ENCODE measurements at regions not wholly inside any gene's neighbourhood (a gene's known extent, or its start where the extent isn't known, plus 50 kb on each side); places are given as distances from the start of the nearest gene placed in this dataset.

DNA sequence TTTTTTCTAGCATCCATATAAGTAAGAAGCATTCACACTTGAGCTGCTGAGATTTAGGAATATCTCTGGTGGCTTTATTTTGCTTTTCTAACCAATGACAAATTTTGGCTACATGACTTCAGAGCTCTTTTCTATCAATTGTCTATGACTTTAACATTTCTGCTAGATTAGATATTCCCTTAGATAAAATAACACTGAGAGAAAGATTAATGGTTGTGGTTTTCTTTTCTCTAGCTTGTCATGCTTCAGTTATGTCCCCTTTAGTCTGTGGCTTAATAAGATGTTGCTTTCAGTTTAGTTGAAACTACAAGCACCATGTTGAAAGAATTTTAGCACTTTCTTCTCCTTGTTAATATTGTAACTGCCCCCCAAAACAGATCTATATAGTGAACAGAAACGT lies 665.6 kb upstream of the CCDC54 start:
- intact Hi-C loops (cut with DNase I), result no loop called here
- Histone ChIP-seq H3K9me3 (no peaks in the 10 kb centered on the region), H3K27ac (no peak overlapping the region), H3K27me3 (no peaks in the 10 kb centered on the region), H3K36me3 (replicated peaks in 1 of 2; ENCODE audit: insufficient read depth in 1 of 2, low read depth in 2 of 2) (no peaks in the 10 kb centered on the region), H3K4me1 (no peaks in the 10 kb centered on the region), H3K4me3 (no peak overlapping the region)
- no peak for TF ChIP-seq POLR2A (IDR thresholded peaks at IDR 0.05)
- TF ChIP-seq, protein P1, sequence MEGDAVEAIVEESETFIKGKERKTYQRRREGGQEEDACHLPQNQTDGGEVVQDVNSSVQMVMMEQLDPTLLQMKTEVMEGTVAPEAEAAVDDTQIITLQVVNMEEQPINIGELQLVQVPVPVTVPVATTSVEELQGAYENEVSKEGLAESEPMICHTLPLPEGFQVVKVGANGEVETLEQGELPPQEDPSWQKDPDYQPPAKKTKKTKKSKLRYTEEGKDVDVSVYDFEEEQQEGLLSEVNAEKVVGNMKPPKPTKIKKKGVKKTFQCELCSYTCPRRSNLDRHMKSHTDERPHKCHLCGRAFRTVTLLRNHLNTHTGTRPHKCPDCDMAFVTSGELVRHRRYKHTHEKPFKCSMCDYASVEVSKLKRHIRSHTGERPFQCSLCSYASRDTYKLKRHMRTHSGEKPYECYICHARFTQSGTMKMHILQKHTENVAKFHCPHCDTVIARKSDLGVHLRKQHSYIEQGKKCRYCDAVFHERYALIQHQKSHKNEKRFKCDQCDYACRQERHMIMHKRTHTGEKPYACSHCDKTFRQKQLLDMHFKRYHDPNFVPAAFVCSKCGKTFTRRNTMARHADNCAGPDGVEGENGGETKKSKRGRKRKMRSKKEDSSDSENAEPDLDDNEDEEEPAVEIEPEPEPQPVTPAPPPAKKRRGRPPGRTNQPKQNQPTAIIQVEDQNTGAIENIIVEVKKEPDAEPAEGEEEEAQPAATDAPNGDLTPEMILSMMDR (IDR thresholded peaks at IDR 0.05), result no peak
- DNase-seq (no peak), ATAC-seq (no peak)
- WGBS, 2 donors, result 0% methylated on average over 1 of the region's 1 CpG

DNA sequence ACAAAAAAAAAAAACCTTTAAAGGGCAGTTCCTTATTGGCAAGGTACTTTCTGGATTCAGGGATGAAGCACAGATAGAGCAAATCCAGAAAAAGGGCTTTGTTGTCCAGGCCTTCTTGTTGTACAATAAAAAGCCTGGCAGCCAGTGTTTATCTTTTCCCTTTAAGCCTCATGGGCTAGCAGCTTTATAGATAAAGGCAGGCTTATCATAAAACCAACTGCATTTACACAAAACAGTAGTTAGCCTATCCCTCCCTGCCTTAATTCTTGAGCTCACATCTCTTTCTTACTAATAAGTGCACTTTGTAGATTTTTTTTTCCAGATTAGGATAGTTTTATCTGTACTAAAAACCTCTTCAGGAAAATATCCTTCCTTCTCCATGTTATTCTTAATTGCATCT lies 662.8 kb upstream of the CCDC54 start:
- Histone ChIP-seq H3K9me3 (no peaks in the 10 kb centered on the region), H3K4me3 (no peak overlapping the region), H3K4me1 (no peaks in the 10 kb centered on the region), H3K27me3 (no peaks in the 10 kb centered on the region), H3K27ac (no peak overlapping the region), H3K36me3 (replicated peaks in 1 of 2; ENCODE audit: insufficient read depth in 1 of 2, low read depth in 2 of 2) (no peaks in the 10 kb centered on the region)
- DNase-seq (no peak), ATAC-seq (no peak)
- intact Hi-C loops (cut with DNase I), result no loop called here
- TF ChIP-seq, protein P1 (IDR thresholded peaks at IDR 0.05), result no peak
- no peak for TF ChIP-seq POLR2A (IDR thresholded peaks at IDR 0.05)

DNA sequence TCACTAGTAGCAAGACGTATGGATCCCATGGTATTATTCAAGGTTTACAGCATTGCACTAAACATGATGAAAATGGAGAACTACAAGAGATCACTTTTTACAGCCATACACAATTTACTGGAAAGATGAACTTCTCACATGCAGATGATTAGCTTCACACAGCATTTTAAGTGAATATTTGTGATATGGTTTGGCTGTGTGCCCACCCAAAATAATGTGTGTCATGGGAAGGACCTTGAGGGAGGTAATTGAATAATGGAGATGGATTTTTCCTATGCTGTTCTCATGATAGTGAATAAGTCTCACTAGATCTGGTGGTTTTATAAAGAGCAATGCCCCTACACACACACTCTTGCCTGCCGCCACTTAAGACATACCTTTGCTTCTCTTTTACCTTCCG lies 662.0 kb upstream of the CCDC54 start:
- no peaks in the 10 kb centered on the region for H3K36me3 ChIP-seq (replicated peaks in 1 of 2; ENCODE audit: insufficient read depth in 1 of 2, low read depth in 2 of 2)
- no peak overlapping the region for H3K4me3 ChIP-seq
- no peaks in the 10 kb centered on the region for H3K27me3 ChIP-seq
- no peaks in the 10 kb centered on the region for H3K4me1 ChIP-seq
- H3K27ac ChIP-seq, result no peak overlapping the region
- DNase-seq (no peak), ATAC-seq (no peak)
- no peaks in the 10 kb centered on the region for H3K9me3 ChIP-seq
- intact Hi-C loops (cut with DNase I), result no loop called here
- TF ChIP-seq, protein P1 (IDR thresholded peaks at IDR 0.05), result no peak
- no peak for TF ChIP-seq POLR2A (IDR thresholded peaks at IDR 0.05)
- 70 to 85% methylated on average over 3 of the region's 3 CpGs for WGBS, 2 donors

DNA sequence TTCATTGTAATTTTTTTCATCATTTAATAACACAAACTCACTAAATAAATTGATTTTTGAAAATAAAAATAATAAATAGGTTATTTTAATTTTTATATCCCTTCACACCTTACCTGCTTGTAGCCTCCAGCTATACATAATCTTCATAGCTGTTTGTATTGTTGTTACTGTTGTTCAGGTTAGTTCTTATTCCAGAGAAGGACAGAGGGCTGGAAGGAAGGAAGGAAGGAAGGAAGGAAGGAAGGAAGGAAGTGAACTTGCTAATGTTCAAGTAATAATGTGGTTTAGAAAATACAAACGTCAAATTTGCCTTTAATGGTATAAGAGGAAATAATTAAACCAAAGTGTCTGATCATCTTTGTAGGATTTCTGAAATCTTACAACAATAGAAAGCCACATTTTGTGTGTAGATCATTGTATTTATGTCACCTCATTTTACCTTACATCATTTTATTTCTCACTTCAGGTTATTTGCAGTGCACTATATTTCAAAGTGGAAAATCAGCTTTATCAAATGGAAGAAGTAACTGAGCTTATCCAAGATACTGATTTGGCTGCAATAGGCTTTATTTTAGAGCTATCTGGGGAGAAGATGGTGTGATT lies 660.0 kb upstream of the CCDC54 start:
- H3K36me3 ChIP-seq (replicated peaks in 1 of 2; ENCODE audit: insufficient read depth in 1 of 2, low read depth in 2 of 2), result no peaks in the 10 kb centered on the region
- TF ChIP-seq, protein P1 (IDR thresholded peaks at IDR 0.05), result no peak
- no peak for TF ChIP-seq POLR2A (IDR thresholded peaks at IDR 0.05)
- no peaks in the 10 kb centered on the region for H3K27me3 ChIP-seq
- ATAC-seq (no peak), DNase-seq (no peak)
- no peaks in the 10 kb centered on the region for H3K9me3 ChIP-seq
- H3K4me3 ChIP-seq, result no peak overlapping the region
- intact Hi-C loops (cut with DNase I), result no loop called here
- no peak overlapping the region for H3K27ac ChIP-seq
- WGBS, 2 donors, result 33 to 48% methylated on average over 1 of the region's 1 CpG
- no peaks in the 10 kb centered on the region for H3K4me1 ChIP-seq

DNA sequence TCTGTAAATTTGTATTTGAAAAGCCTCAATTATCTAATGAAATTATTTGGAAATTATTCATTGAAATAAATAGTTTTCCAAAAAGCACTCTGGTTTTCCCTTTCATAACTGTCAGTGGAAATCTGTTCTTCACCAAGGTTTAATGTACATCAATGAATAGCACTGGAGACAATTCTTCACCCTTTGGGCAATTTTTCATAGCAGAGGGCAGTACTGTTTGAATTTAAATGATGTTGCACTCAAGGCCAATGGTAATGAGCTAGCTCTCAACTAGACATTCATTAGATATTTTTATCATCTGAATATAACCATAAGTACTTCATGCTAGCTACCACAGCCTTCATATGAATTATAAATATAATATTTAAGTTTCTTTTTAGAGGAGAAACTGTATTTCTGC lies 658.2 kb upstream of the CCDC54 start:
- intact Hi-C loops (cut with DNase I), result no loop called here
- no peaks in the 10 kb centered on the region for H3K36me3 ChIP-seq (replicated peaks in 1 of 2; ENCODE audit: insufficient read depth in 1 of 2, low read depth in 2 of 2)
- DNase-seq (no peak), ATAC-seq (no peak)
- H3K4me1 ChIP-seq, result no peaks in the 10 kb centered on the region
- no peak for TF ChIP-seq POLR2A (IDR thresholded peaks at IDR 0.05)
- TF ChIP-seq, protein P1 (IDR thresholded peaks at IDR 0.05), result no peak
- H3K27me3 ChIP-seq, result no peaks in the 10 kb centered on the region
- H3K27ac ChIP-seq, result no peak overlapping the region
- H3K9me3 ChIP-seq, result no peaks in the 10 kb centered on the region
- H3K4me3 ChIP-seq, result no peak overlapping the region

Measured in body of pancreas (tissue), 4 donors.